Ascending aorta (tissue), 2 donors: ENCODE measurements at regions not wholly inside any gene's neighbourhood (a gene's known extent, or its start where the extent isn't known, plus 50 kb on each side); places are given as distances from the start of the nearest gene placed in this dataset.

Source experiments
- DNase-seq, 2 donors: peaks; one replicate each; pipeline ENCODE4 v3.0.0-alpha.2; 2019; ENCODE audit warnings: low spot score in 2 of 2
- H3K27ac ChIP-seq, 2 donors: fragments of 200-600 bp; sonication (generic); one replicate each; pipeline ENCODE4 v1.5.1; 2016 to 2017; ENCODE audit warnings: mild to moderate bottlenecking in 1 of 2
- H3K27me3 ChIP-seq: fragments of 200-600 bp; sonication (generic); one replicate; pipeline ENCODE4 v1.5.1; 2017
- H3K36me3 ChIP-seq, 2 donors: fragments of 200-600 bp; sonication (generic); one replicate each; pipeline ENCODE4 v1.5.1; 2016
- H3K4me1 ChIP-seq, 2 donors: fragments of 200-600 bp; sonication (generic); one replicate each; pipeline ENCODE4 v1.5.1; 2016 to 2017; ENCODE audit warnings: mild to moderate bottlenecking in 1 of 2
- H3K4me3 ChIP-seq, 2 donors: fragments of 200-600 bp; sonication (generic); one replicate each; pipeline ENCODE4 v1.5.1; 2016 to 2017; ENCODE audit warnings: mild to moderate bottlenecking in 1 of 2
- H3K9me3 ChIP-seq, 2 donors: fragments of 200-600 bp; sonication (generic); one replicate each; pipeline ENCODE4 v1.5.1; 2016
- CTCF ChIP-seq, 3 experiments: fragments of 200-600 bp in 2 of 3; fragments of 450-650 bp in 1 of 3; sonication (generic) in 2 of 3; IDR thresholded peaks; one replicate each; pipeline ENCODE4 v1.5.1; 2016 to 2019; ENCODE audit warnings: antibody characterized with exemption in 3 of 3, mild to moderate bottlenecking in 1 of 3, moderate library complexity in 1 of 3
- intact Hi-C: fragments of 100-400 bp; cut with DNase I; formaldehyde crosslinking; loops from one replicate; pipeline ENCODE4 v1.15.1; 2023

GRCh38 chrX:97763391-97763790 lies 879.7 kb downstream of the RPA4 start:
- no peak overlapping the region for H3K27ac ChIP-seq
- H3K4me3 ChIP-seq: no peak overlapping the region
- no peak for DNase-seq
- intact Hi-C loops: no loop called here
- no peaks in the 10 kb centered on the region for H3K4me1 ChIP-seq
- H3K27me3 ChIP-seq: no peaks in the 10 kb centered on the region
- no peaks in the 10 kb centered on the region for H3K9me3 ChIP-seq
- TF ChIP-seq CTCF (IDR thresholded peaks at IDR 0.05): no peak
- no peaks in the 10 kb centered on the region for H3K36me3 ChIP-seq

- intact Hi-C loops: no loop called here
- H3K9me3 ChIP-seq: no peaks in the 10 kb centered on the region
- H3K36me3 ChIP-seq: no peaks in the 10 kb centered on the region
- no peak overlapping the region for H3K27ac ChIP-seq
- no peak for TF ChIP-seq CTCF (IDR thresholded peaks at IDR 0.05)
- no peaks in the 10 kb centered on the region for H3K27me3 ChIP-seq
- no peak overlapping the region for H3K4me3 ChIP-seq
- DNase-seq: no peak
- H3K4me1 ChIP-seq: no peaks in the 10 kb centered on the region
These were observed 880.3 kb downstream of the RPA4 start for GRCh38 chrX:97763981-97764380.

GRCh38 chrX:97766501-97767095 lies 882.9 kb downstream of the RPA4 start:
- Histone ChIP-seq H3K27ac (no peak overlapping the region), H3K4me3 (no peak overlapping the region), H3K9me3 (no peaks in the 10 kb centered on the region), H3K36me3 (no peaks in the 10 kb centered on the region), H3K4me1 (no peaks in the 10 kb centered on the region), H3K27me3 (no peaks in the 10 kb centered on the region)
- TF ChIP-seq CTCF (IDR thresholded peaks at IDR 0.05): no peak
- no peak for DNase-seq
- intact Hi-C loops: no loop called here

GRCh38 chrX:97787311-97787710 lies 903.6 kb downstream of the RPA4 start:
- no peaks in the 10 kb centered on the region for H3K4me1 ChIP-seq
- TF ChIP-seq CTCF (IDR thresholded peaks at IDR 0.05): no peak
- H3K27ac ChIP-seq: no peak overlapping the region
- no peaks in the 10 kb centered on the region for H3K9me3 ChIP-seq
- H3K36me3 ChIP-seq: no peaks in the 10 kb centered on the region
- no peak overlapping the region for H3K4me3 ChIP-seq
- no peak for DNase-seq
- no peaks in the 10 kb centered on the region for H3K27me3 ChIP-seq
- intact Hi-C loops: no loop called here

- Histone ChIP-seq H3K27ac (no peak overlapping the region), H3K27me3 (no peaks in the 10 kb centered on the region), H3K4me3 (no peak overlapping the region), H3K9me3 (no peaks in the 10 kb centered on the region), H3K36me3 (no peaks in the 10 kb centered on the region), H3K4me1 (no peaks in the 10 kb centered on the region)
- no peak for DNase-seq
- intact Hi-C loops: no loop called here
- TF ChIP-seq CTCF (IDR thresholded peaks at IDR 0.05): no peak
These were observed 904.1 kb downstream of the RPA4 start for GRCh38 chrX:97787849-97788248.

- H3K4me1 ChIP-seq: no peaks in the 10 kb centered on the region
- no peak overlapping the region for H3K4me3 ChIP-seq
- H3K27me3 ChIP-seq: no peaks in the 10 kb centered on the region
- TF ChIP-seq CTCF (IDR thresholded peaks at IDR 0.05): no peak
- no peaks in the 10 kb centered on the region for H3K36me3 ChIP-seq
- H3K27ac ChIP-seq: no peak overlapping the region
- no peaks in the 10 kb centered on the region for H3K9me3 ChIP-seq
- no peak for DNase-seq
- intact Hi-C loops: no loop called here
These were observed 907.1 kb downstream of the RPA4 start for GRCh38 chrX:97790850-97791249.
